ENCODE measurements at regions not wholly inside any gene's neighbourhood (a gene's known extent, or its start where the extent isn't known, plus 50 kb on each side); places are given as distances from the start of the nearest gene placed in this dataset.

GRCh38 chr13:26883613-26884257, 123.1 kb upstream of the GPR12 start:
- H3K9me3 ChIP-seq: no peaks in the 10 kb centered on the region
- no peak for DNase-seq
- WGBS, 2 donors: 56 to 69% methylated on average over 3 of the region's 3 CpGs
- no peaks in the 10 kb centered on the region for H3K4me1 ChIP-seq
- H3K4me3 ChIP-seq: no peak overlapping the region
- no peak overlapping the region for H3K27ac ChIP-seq
- intact Hi-C loops (cut with DNase I; ENCODE audit: low total_unique reads): no loop called here
- H3K36me3 ChIP-seq (ENCODE audit: low read depth, missing control alignments): no peaks in the 10 kb centered on the region
- TF ChIP-seq POLR2A (IDR thresholded peaks at IDR 0.05): no peak
- TF ChIP-seq, protein P1, sequence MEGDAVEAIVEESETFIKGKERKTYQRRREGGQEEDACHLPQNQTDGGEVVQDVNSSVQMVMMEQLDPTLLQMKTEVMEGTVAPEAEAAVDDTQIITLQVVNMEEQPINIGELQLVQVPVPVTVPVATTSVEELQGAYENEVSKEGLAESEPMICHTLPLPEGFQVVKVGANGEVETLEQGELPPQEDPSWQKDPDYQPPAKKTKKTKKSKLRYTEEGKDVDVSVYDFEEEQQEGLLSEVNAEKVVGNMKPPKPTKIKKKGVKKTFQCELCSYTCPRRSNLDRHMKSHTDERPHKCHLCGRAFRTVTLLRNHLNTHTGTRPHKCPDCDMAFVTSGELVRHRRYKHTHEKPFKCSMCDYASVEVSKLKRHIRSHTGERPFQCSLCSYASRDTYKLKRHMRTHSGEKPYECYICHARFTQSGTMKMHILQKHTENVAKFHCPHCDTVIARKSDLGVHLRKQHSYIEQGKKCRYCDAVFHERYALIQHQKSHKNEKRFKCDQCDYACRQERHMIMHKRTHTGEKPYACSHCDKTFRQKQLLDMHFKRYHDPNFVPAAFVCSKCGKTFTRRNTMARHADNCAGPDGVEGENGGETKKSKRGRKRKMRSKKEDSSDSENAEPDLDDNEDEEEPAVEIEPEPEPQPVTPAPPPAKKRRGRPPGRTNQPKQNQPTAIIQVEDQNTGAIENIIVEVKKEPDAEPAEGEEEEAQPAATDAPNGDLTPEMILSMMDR (IDR thresholded peaks at IDR 0.05): no peak
- no peaks in the 10 kb centered on the region for H3K27me3 ChIP-seq

DNA sequence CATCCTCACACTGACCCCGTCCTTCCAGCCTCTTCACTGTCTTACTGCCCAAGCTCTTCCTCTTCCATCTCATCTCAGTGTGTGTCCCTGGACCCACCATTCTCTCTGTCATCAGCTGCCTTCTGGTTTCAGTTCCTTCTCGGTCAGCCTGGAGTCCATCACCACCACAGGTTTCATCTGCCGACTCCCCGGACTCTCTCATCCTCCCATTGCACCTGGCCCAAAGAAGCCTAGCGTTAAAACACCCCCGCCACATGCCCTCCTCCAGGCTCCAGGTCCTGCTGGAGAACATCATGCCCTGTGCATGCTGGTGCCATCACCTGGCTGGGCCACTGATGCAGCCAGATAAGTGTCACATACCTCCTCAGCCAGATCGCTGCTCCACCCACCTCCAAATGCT, 122.1 kb upstream of the GPR12 start:
- no peak overlapping the region for H3K27ac ChIP-seq
- intact Hi-C loops (cut with DNase I; ENCODE audit: low total_unique reads): no loop called here
- no peak for TF ChIP-seq POLR2A (IDR thresholded peaks at IDR 0.05)
- TF ChIP-seq, protein P1 (IDR thresholded peaks at IDR 0.05): no peak
- DNase-seq: no peak
- H3K36me3 ChIP-seq (ENCODE audit: low read depth, missing control alignments): no peaks in the 10 kb centered on the region
- H3K27me3 ChIP-seq: no peaks in the 10 kb centered on the region
- no peaks in the 10 kb centered on the region for H3K4me1 ChIP-seq
- no peak overlapping the region for H3K4me3 ChIP-seq
- 89% methylated on average over 7 of the region's 7 CpGs for WGBS, 2 donors
- no peaks in the 10 kb centered on the region for H3K9me3 ChIP-seq

DNA sequence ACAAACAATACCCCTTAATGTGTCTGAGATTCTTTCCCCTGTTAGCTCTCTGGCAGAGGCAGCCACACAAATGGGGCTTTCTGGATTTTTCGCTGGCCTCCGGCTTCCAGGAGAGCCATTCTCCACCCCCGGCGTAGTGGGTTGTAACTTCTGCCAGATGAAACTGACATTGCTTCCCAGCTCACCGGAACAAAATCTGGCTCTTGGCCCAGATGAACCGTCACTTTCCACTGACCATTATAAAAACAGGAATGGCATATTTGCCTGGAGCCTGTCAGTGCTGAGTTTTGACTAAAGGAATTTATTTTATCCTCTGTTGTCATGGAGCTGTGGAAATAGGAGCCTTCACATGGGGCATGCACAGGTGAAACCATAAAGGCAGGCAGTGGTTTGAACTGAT, 120.6 kb upstream of the GPR12 start:
- TF ChIP-seq POLR2A (IDR thresholded peaks at IDR 0.05): no peak
- TF ChIP-seq, protein P1 (IDR thresholded peaks at IDR 0.05): no peak
- H3K4me3 ChIP-seq: no peak overlapping the region
- no peaks in the 10 kb centered on the region for H3K4me1 ChIP-seq
- no peaks in the 10 kb centered on the region for H3K36me3 ChIP-seq (ENCODE audit: low read depth, missing control alignments)
- DNase-seq: no peak
- intact Hi-C loops (cut with DNase I; ENCODE audit: low total_unique reads): no loop called here
- no peak overlapping the region for H3K27ac ChIP-seq
- H3K9me3 ChIP-seq: no peaks in the 10 kb centered on the region
- 24 to 53% methylated on average over 4 to 6 of the region's 6 CpGs for WGBS, 2 donors
- H3K27me3 ChIP-seq: no peaks in the 10 kb centered on the region

DNA sequence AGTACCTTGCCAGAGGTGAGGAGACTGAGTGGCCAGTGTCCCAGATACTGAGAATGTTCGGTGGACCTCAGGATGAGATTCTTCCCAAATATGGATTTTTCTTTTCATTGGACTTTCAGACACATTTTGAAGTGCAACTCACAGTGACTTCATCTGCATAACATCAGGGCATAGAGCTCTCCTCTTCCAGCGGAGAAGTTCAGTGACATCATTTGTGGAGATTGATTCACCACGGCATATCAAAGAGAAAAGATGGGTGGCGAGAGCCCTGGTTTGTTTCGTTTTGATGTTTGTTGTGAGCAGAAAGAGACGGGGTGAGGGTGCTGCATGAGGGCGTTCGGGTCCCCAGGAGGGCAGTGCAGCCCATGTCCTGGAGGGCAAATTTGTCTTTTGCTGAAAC, 120.1 kb upstream of the GPR12 start:
- no peaks in the 10 kb centered on the region for H3K27me3 ChIP-seq
- H3K4me3 ChIP-seq: no peak overlapping the region
- 73 to 82% methylated on average over 8 of the region's 8 CpGs for WGBS, 2 donors
- H3K4me1 ChIP-seq: no peaks in the 10 kb centered on the region
- intact Hi-C loops (cut with DNase I; ENCODE audit: low total_unique reads): no loop called here
- H3K9me3 ChIP-seq: no peaks in the 10 kb centered on the region
- TF ChIP-seq, protein P1 (IDR thresholded peaks at IDR 0.05): no peak
- TF ChIP-seq POLR2A (IDR thresholded peaks at IDR 0.05): no peak
- no peaks in the 10 kb centered on the region for H3K36me3 ChIP-seq (ENCODE audit: low read depth, missing control alignments)
- H3K27ac ChIP-seq: no peak overlapping the region
- no peak for DNase-seq

DNA sequence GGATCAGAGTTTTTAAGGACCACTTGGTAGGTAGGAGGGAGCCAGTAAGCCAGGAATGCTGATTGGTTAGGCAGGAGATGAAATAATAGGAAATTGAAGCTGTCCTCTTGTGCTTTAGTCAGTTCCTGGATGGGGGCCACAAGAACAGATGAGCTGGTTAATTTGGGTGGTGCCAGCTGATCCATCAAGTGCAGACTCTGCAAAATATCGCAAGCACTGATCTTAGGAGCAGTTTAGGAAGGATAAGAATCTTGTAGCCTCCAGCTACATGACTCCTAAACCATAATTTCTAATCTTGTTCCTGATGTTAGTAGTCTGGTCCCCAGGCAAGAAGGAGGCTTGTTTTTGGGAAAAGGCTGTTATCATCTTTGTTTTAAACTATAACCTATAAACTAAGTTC, 117.9 kb upstream of the GPR12 start:
- intact Hi-C loops (cut with DNase I; ENCODE audit: low total_unique reads): no loop called here
- TF ChIP-seq, protein P1 (IDR thresholded peaks at IDR 0.05): no peak
- no peak for TF ChIP-seq POLR2A (IDR thresholded peaks at IDR 0.05)
- no peak overlapping the region for H3K4me3 ChIP-seq

More for the DNA sequence above, 117.9 kb upstream of the GPR12 start:
- no peak for DNase-seq
- H3K27ac ChIP-seq: no peak overlapping the region
- no peaks in the 10 kb centered on the region for H3K9me3 ChIP-seq
- WGBS, 2 donors: 27 to 38% methylated on average over 1 of the region's 1 CpG
- H3K36me3 ChIP-seq (ENCODE audit: low read depth, missing control alignments): no peaks in the 10 kb centered on the region
- H3K27me3 ChIP-seq: no peaks in the 10 kb centered on the region
- no peaks in the 10 kb centered on the region for H3K4me1 ChIP-seq
